HG02759 (cell line): ENCODE measurements at regions not wholly inside any gene's neighbourhood (a gene's known extent, or its start where the extent isn't known, plus 50 kb on each side); places are given as distances from the start of the nearest gene placed in this dataset.

ENCODE experiments used
- ATAC-seq: cut with Tn5 transposase; IDR thresholded peaks from one replicate; pipeline ENCODE4 v1.9.1; 2021; ENCODE audit warnings: mild to moderate bottlenecking, moderate library complexity; ENCODE audit not compliant: unreplicated experiment

DNA sequence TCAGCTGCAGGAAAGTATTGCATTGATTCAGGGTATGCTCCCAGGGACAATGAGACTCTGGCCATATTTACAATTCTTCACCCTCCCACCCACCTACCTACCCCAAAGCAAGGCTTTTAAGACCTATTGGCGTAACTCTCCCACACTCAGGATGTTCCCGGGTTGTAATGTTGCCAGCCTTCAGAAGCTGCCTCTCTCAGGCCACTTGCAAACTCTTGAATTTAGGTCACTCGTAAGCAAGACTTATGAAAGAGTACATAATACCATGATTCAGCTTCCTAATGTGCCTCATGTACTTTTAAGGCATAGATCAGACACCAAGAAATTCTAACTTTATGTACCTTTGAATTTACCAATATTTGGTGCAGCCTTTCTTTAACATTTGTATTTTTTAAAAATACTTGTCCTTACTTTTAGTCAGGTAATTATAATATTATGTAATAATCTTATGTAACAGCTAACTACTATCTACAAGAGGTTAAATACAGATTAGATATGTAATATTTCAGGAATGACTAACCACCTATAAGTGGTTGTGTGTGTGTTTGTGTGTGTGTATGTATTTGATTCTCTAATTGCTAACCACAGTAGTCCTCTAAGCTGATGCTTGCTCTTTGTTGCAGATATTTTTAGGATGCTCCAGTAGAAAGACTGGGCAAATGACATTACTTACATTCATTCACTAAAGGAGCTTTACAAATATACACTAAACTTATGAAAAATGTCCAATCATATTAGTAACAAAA is 630.5 kb upstream of the MEF2C start:
- no peak for ATAC-seq

DNA sequence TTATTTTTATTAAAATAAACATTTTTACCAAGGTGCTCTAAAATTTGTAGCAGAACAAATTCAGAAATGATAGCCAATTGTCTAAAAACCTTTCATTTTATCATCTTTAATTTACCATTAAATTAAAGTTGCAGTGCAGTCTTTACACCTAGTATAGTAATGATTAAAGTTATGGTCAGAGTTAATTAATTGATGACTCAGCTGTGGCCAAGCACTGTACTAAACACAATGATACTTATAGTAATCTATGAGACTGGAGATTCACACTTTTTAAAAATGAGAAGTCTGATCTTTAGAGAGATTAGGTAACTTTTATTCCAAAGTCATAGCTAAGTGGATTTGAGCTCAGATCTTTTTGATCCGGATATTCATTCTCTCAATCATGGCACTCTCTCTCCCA is 621.1 kb upstream of the MEF2C start:
- no peak for ATAC-seq

DNA sequence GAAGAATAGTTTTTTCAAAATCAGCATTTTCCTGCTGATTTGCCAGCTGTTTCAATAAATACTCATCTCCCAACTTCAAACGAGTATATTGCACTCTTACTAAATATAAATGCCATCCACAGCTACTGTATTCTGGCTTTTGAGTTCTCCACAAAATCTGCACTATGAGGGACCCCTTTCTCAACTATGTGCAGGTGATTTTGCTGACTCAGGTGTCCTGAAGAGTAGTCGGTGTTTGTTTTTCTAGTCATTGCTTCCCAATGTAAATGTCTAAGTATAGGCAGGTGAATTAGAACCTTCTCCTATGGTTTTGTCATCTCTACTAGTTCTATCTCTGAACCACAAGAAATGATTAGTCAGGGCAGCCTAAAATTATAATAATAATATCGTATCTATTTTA is 616.8 kb upstream of the MEF2C start:
- no peak for ATAC-seq

DNA sequence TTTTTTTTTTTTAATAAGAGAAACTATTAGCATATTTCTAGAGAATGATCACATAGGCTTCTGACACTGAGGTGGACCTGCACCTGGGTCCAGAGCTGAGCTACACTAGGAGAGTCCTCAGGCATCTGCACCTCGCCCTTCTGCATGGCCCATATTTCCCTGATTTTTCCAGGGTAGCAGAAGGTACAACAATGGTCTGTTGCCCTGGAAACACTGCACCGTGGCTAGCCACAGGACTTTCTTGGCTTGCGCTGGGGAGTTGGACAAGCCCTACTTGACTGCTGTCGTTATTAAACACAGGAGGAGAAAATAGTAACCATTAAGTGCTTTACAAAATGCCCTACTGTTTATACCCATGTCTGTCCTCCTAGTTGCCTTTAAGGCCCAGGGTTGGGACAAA is 615.7 kb upstream of the MEF2C start:
- ATAC-seq, result no peak

DNA sequence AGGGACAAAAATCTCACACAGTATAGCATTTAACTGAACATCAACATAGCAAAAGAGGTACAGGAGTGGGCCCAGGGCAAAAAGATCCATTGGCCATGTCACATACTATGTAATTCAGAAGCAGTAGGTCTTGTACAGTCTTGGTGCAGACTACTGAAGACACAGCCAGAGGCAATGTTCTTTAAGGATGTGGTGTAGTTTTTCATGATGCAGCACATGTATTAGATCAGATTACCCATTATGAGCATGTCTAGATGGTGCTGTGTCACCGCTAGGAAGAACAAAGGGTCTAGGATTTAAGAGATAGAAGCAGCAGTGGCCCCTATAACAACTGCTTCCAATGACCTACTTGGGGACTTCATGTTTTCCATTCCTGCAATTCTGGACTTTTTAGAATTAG is 610.4 kb upstream of the MEF2C start:
- ATAC-seq, result no peak

DNA sequence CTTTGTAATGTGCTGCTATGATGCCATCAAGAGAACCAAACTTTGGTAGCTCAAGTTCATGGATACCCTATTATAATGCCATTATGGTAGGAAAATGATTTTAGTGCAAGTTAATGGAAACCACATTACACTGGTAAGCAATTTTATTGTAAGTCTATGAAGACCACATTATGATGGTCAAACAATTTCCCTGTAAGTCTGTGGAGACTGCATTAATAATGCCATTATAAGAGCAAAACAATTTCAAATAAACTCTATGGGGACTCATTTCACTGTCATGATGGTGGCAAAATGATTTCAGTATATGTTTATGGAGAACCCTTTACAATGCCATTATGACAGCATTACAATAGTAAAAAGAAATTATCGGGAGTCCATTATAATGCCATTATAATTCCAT is 602.0 kb upstream of the MEF2C start:
- ATAC-seq, result no peak

DNA sequence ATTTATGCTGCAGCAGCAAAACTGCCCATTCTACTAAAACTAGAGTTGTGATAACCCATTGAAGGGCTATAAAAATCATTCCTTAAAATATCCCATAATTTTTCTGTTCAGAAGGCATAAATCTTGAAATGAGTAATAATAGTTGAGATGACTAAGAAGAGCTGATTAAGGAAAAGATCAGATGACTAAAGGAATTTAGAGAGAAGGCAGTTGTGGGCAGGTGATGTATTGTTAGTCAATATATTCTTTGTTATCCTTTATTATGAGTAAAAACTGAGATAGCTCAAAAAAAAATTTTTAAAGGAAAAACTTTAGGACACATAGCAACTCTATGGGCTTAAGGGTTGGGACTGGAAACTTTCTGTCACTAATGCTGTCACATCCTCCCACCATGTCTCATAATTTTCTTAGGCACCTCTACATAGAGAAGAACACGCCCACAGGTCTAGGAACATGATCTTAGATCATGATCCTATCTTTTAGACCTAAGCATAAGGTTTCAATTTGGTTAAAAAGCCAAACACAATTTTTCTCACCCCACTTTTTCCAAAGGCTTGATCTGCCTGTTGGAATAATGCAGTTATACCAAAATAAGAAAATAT is 597.5 kb upstream of the MEF2C start:
- ATAC-seq, result no peak

DNA sequence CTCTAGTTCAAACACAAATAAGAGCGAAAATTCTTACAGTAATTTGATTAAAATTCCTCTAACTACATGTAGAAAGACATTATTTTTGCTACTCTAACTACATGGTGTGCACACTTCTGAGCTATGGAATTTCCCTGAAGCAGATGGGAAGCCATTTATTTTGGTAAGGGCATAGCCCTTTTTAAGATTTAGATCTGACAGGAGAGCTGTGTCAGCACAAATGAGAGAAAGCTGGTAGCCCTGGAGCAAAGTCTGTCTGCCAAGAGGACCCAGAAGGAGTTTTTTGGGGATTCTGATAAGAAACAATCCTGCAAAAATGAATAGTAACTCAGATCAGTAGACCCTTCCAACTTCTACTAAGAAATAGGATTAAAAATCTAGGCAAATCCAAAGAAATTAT is 595.9 kb upstream of the MEF2C start:
- ATAC-seq, result no peak

DNA sequence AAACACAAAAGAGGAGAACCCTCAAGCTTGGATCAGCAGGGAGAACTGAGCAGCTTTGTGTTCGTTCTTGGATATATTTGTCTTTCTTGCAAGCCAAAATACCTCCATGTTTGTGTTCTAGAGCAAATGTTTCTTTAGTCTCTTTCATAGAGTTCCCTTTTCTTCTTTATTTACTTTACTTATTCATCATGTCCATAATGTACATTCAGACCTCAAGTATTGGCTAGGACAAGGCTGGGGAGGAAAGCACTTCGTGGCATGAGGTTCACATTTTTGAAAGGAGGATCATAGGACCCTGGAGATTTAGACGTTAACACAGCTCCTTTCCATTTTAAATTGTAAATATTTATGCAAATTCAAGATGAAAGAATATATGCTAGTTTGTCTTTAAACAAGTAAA is 590.2 kb upstream of the MEF2C start:
- no peak for ATAC-seq

DNA sequence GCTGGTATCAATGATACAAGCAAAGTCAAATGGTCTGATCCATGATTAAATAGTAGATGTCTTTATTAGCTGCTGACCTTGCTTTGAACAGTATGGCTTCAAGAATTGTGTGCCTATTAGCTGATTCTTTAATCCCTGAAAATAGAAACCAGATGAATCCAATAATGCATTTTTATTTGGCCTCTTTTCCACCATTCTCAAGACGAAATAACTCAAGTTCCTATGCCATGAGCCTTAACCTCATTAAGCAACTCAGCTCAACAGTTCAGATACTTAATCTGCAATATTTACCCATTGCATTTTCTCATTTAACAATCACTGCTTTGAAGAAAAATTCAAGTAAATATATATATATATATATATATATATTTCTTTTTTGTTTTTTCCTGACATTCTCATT is 588.6 kb upstream of the MEF2C start:
- no peak for ATAC-seq

DNA sequence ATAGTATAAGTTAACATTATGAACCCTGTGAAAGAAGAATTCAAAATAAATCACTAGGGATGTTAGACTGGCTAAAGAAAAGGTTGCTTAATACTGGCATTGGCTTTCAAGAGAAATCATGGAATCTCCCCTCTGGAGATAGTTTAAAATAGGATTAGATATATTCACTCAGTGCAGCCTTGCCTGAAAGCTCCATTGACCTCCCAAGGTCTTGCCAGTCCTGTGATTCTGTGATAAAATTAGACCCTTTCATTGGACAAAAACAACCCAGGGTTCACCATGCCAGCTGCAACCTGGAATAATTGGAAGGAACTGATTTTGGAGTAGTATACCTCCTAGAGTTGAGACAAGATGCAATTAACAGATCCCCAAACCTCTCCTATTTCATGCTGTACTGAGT is 588.1 kb upstream of the MEF2C start:
- no peak for ATAC-seq

DNA sequence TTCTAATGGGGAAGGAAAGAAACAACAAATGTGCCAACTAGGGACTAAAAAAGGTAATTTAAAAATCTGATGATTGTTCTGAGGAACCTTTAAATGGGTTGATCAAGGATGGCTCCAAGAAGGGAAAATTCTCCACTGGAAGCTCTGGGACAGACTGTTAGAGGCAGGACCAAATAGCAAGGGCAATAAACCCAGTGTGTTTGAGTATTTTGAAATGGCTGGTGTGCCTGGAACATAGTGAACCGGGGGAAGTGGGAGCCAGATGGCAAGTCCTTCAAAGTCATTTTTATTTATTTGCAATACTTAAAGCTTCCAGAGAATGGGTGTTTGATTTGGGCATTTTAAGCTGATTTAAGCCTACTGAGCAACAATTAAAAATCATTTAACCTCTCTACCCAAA is 587.7 kb upstream of the MEF2C start:
- ATAC-seq, result no peak

DNA sequence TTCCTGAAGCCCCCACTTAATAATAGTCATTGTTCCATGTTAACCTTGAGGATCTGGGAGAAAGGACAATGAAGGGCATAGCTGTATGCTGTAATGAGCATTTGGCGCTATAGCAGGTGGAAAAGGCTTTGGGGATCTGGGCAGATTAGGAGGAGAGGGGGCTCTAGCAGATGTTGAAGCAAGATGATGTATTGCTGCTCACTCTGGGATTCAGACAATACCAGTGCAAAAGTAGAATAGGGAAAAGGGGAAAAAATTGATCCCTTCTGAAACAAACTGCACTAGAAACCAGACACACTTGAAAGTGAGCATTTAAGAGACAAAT is 575.3 kb upstream of the MEF2C start:
- no peak for ATAC-seq

DNA sequence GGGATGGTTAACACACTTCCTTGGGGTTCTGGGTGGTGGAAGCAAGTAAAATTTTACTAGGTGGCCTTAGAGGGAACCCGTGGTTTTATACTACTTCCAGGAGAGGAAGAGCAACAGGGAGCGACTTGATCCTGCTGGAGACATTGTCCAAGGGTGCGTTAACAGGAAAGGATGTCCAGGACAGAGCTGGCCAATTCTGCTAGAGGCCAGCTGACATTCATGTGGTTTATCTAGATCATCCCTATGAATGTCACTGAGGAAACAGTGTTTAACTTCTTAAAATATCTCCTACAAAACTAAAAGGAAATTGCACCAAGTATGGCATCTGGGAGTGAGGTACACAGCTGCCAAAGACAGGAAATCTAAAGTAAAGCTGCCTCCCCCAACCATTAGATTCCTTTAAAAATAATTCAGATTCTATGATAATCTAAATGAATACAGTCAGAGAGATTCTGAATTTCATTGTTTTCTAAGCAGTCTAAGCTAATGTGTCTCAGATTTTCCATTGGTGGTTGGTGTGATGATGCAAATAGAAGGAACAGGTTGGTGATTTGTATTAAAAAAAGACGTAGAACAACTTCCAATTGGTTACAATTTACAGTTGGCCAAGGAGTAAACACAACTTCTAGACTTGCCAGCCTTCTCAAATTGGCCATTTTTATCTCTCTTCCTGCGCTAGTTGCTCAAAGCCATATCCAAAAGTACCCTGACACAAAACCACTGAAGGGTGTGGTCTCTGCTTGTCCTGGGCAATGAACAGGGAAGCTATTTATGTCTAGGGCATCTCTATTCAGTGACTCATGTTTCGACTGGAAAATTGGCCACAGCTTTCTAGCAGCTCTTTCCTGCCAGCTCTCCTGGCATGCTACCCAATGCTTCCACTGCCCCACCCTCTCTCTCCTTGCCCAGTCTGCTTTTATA is 574.7 kb upstream of the MEF2C start:
- ATAC-seq, result no peak

DNA sequence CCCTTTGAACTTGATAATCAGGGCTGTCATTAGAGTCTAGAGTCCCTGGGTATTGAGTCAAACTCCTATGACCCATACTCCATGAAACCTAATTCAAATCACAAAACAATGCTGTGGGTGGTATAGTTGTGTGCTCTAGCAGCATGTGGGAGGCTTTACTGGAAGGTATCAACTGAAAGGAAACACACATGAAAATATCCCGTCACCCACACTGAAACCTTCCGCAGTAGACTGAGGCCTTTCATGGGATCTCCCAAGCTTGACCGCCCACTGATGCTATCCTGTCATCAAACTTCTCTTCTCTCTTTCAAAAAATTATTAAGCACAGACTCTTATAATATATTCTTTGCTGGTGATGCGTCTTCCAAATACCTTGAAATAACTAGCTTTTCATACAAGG is 569.1 kb upstream of the MEF2C start:
- ATAC-seq, result peak; percentile 62

DNA sequence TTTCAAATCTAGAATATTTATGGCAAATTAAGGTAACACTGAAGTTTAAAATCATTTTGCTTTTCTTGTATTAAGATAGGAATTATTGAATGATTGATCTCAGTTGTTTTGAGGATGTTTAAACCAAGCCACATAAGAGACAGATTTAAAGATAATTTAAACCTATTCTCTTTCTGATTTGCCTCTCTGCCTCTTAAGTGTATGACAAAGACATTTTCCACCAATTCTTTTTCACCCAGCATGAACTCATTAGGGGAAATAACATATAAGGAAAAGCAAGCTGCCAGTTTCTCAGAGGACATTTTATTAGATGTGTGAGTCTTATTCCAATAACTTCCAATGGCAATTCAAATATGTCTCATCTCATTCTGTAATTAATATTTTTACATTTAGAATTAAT is 568.3 kb upstream of the MEF2C start:
- no peak for ATAC-seq

DNA sequence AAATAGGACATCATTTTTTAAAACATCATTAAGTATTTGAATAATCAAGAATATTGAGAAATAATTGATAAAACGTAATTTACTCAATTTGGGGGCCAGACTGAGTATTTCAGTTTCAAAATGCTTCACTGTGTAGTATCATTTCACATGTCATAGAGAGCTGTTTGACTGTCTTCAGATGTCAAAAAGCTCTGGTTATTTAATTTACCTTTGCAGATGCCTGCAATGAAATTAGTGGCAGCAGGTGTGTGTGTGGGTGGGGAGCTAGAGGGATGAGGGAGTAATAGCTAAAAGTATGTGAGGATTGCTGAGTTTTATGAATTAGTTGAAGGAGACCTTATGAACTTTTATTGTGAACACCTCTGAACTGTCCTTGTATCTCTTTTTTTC is 567.2 kb upstream of the MEF2C start:
- no peak for ATAC-seq

DNA sequence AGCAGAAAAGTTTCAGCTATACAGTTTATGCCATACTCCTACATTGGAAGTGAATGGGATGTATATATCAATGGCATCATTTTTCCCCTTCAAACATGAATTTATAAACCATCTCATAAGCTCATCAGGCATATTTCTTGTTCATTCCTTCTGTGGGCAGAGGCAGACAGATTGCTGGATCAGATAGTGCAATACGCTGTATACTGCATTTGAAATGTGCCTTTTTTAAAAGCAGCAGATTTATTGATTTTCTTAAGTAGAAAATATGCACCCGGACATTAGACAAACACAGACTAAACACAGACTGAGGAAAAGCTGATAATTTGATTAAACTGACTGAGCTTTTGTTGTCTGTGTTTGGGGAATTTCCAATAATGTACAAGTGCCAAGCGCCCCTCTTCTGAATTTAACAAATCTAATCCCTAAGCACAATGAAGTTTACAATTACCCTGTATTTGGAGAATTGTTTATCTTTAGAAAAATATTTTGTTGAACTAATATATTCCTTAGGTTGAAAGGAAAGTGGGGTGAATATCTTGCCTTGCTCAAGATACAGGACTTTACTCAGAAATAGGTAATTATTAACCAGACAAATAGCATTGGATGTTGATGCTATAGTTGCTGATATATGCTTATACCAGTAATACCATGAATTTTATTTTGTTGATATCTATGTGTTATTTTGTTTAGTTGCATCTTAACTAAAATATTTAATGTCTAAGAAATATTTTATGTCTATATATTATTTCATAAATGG is 566.6 kb upstream of the MEF2C start:
- ATAC-seq, result no peak

DNA sequence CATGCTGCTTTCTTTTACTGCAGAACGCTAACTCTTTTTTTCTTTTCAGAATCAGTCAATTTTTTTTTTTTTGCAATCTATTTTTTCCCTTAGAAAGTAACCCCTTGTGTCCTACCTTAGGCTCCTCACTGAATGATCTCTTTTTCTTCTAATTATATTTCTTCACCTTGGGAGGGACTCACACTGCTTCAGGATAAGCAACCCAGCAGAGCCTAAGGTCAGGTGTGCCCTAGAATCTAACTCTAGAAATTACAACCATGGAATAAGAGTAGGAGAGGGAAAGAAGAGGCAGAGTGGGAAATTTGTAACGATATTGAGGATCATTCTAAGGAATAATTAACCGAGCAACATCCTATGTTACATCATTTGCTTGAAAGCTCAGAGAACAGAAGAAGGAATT is 564.0 kb upstream of the MEF2C start:
- ATAC-seq, result no peak

DNA sequence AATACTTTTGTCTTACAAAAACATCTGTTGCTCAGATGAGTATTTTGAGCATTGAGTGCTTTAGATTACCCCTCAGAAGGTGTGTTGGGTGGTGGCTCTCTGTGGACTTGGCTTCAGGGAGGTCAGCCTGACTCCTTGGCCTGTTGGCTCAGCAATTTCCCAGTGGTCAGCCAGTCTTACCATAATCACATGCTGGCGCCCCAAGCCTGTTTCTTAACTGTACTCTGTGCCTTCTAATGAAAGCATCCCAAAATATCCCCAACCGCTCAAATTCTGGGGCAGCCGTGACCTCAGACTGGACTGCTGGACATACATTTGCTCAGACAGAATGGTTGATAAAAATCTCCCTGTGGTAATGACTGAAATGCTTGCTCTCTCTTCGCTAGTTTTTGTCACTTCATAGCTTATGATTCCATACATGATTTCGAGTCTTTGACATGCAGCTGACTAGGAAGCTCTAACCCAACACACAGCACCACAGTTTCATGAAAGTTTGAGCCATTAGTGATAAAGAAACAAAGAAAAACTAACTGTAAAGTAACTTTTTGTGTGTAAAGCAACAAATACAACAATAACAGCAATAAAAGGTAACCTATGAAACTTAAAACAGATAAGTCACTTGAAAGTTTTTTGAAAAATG is 562.2 kb upstream of the MEF2C start:
- ATAC-seq, result no peak

DNA sequence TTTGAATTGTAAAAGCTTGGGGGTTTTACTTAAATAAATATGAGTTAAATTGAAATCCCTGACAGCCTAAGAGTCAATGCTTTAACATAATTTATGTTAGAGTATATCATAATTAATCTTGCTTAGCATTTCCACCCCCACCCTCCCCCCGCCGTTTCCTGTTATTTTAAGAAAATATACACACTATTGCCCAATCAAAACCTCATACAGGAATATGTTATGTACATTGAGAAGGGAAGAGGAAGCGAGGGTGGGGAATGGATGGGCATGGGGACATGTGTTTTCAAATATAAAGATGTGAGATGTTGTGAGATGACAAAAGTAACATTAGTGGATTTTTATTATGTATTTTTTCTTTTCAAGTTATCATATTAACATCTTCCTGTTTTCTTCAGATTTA is 561.1 kb upstream of the MEF2C start:
- ATAC-seq, result no peak
